CD14-positive monocyte (primary cell): ENCODE measurements at regions not wholly inside any gene's neighbourhood (a gene's known extent, or its start where the extent isn't known, plus 50 kb on each side); places are given as distances from the start of the nearest gene placed in this dataset.

ENCODE experiments used
- DNase-seq, 3 donors: peaks; one replicate each; pipeline ENCODE4 v3.0.0-alpha.2; 2011 to 2022
- H2AFZ ChIP-seq: 2 replicates; pipeline ENCODE4 v1.6.0; 2012; ENCODE audit warnings: mild to moderate bottlenecking, low read depth, low read length, inconsistent platforms; ENCODE audit not compliant: insufficient read depth, poor library complexity, severe bottlenecking
- H3K27ac ChIP-seq, 2 donors: 1 replicate in 1 of 2; 2 replicates in 1 of 2; pipeline ENCODE4 v1.5.1; 2012 to 2013; ENCODE audit warnings: low read length in 2 of 2, control low read depth in 1 of 2, inconsistent platforms in 1 of 2, low read depth in 1 of 2, mild to moderate bottlenecking in 1 of 2
- H3K27me3 ChIP-seq, 2 donors: one replicate each; pipeline versions ENCODE4 v1.6.0 to v1.6.1; 2011 to 2013; ENCODE audit warnings: low read length in 2 of 2; ENCODE audit not compliant: control insufficient read depth in 2 of 2, insufficient read depth in 2 of 2
- H3K36me3 ChIP-seq, 2 donors: replicated peaks in 1 of 2; 1 replicate in 1 of 2; 2 replicates in 1 of 2; pipeline versions ENCODE4 v1.5.1 to v1.6.1; 2012 to 2013; ENCODE audit warnings: low read length in 2 of 2, control low read depth in 1 of 2, inconsistent platforms in 1 of 2, mild to moderate bottlenecking in 1 of 2; ENCODE audit not compliant: insufficient read depth in 2 of 2, control insufficient read depth in 1 of 2
- H3K4me1 ChIP-seq, 2 donors: 1 replicate in 1 of 2; 2 replicates in 1 of 2; pipeline versions ENCODE4 v1.5.1 to v1.6.1; 2012 to 2013; ENCODE audit warnings: low read length in 2 of 2, control low read depth in 1 of 2, inconsistent platforms in 1 of 2, mild to moderate bottlenecking in 1 of 2, moderate library complexity in 1 of 2; ENCODE audit not compliant: insufficient read depth in 2 of 2, control insufficient read depth in 1 of 2
- H3K4me2 ChIP-seq: replicated peaks from 2 replicates; pipeline ENCODE3; 2012; ENCODE audit warnings: low read length, moderate library complexity, mild to moderate bottlenecking; ENCODE audit not compliant: poor library complexity, severe bottlenecking; ENCODE audit errors: extremely low read depth
- H3K4me3 ChIP-seq, 3 experiments: fragments of 200-600 bp in 1 of 3; sonication (generic) in 1 of 3; replicated peaks in 1 of 3; 1 replicate in 2 of 3; 2 replicates in 1 of 3; pipeline ENCODE4 v1.5.1; 2011 to 2013; ENCODE audit warnings: low read length in 3 of 3, mild to moderate bottlenecking in 3 of 3, control low read depth in 2 of 3, low read depth in 2 of 3, inconsistent platforms in 1 of 3, moderate library complexity in 1 of 3
- H3K79me2 ChIP-seq: 2 replicates; pipeline ENCODE4 v1.6.0; 2012; ENCODE audit warnings: mild to moderate bottlenecking, control low read depth, inconsistent platforms, low read length, moderate library complexity; ENCODE audit not compliant: insufficient read depth
- H3K9ac ChIP-seq: 2 replicates; pipeline ENCODE4 v1.6.0; 2017; ENCODE audit warnings: low read length, mild to moderate bottlenecking; ENCODE audit not compliant: insufficient read depth, poor library complexity, severe bottlenecking
- H3K9me3 ChIP-seq, 2 donors: replicated peaks in 1 of 2; 1 replicate in 1 of 2; 2 replicates in 1 of 2; pipeline versions ENCODE4 v1.5.1 to v1.6.1; 2012 to 2013; ENCODE audit warnings: low read length in 2 of 2, control low read depth in 1 of 2; ENCODE audit not compliant: control insufficient read depth in 1 of 2, insufficient read depth in 1 of 2
- H4K20me1 ChIP-seq: 2 replicates; pipeline ENCODE4 v1.6.0; 2012; ENCODE audit warnings: mild to moderate bottlenecking, low read length, control low read depth, moderate library complexity; ENCODE audit not compliant: insufficient read depth
- H3K27ac Mint-ChIP-seq, 7 donors: one replicate each; pipeline ENCODE4 v1.8.0; 2020; ENCODE audit warnings: mild to moderate bottlenecking in 7 of 7, mixed read lengths in 7 of 7, moderate library complexity in 6 of 7, inconsistent platforms in 2 of 7
- H3K27me3 Mint-ChIP-seq, 3 donors: one replicate each; pipeline ENCODE4 v1.8.0; 2021 to 2022; ENCODE audit warnings: low read depth in 3 of 3, mild to moderate bottlenecking in 3 of 3, mixed read lengths in 3 of 3, moderate library complexity in 3 of 3, inconsistent platforms in 1 of 3
- H3K36me3 Mint-ChIP-seq, 2 donors: one replicate each; pipeline ENCODE4 v1.8.0; 2020; ENCODE audit warnings: mixed read lengths in 2 of 2, inconsistent platforms in 1 of 2, mild to moderate bottlenecking in 1 of 2
- H3K4me1 Mint-ChIP-seq: one replicate; pipeline ENCODE4 v1.8.0; 2020; ENCODE audit warnings: mild to moderate bottlenecking, mixed read lengths
- H3K4me3 Mint-ChIP-seq, 2 donors: one replicate each; pipeline ENCODE4 v1.8.0; 2020; ENCODE audit warnings: mild to moderate bottlenecking in 2 of 2, mixed read lengths in 2 of 2, moderate library complexity in 1 of 2
- H3K9me3 Mint-ChIP-seq, 7 donors: one replicate each; pipeline ENCODE4 v1.8.0; 2020 to 2022; ENCODE audit warnings: mixed read lengths in 7 of 7, mild to moderate bottlenecking in 6 of 7, moderate library complexity in 6 of 7, inconsistent platforms in 2 of 7
- CTCF ChIP-seq: fragments of 200-600 bp; IDR thresholded peaks from one replicate; pipeline ENCODE4 v1.8.0; 2022; ENCODE audit warnings: antibody characterized with exemption, mild to moderate bottlenecking
- WGBS: methylation state at CpG from one replicate; pipeline ENCODE4 v1.1.5; 2013; ENCODE audit warnings: missing lambda C conversion rate; ENCODE audit not compliant: insufficient coverage; 5-methylcytosine and 5-hydroxymethylcytosine counted together
- intact Hi-C, 2 donors: fragments of 100-400 bp; cut with micrococcal nuclease; formaldehyde crosslinking; loops; one replicate each; pipeline versions ENCODE4 v1.15.0 to v1.15.1; 2023

- peaks cover 1 to 8% (median 5%) of the 10 kb centered on the region in 7 donors for H3K9me3 Mint-ChIP-seq
- Histone ChIP-seq H3K4me1 (no peaks in the 10 kb centered on the region), H2AFZ (no peak overlapping the region), H3K27me3 (no peaks in the 10 kb centered on the region), H3K9me3 (peaks cover 7 to 15% of the 10 kb centered on the region in 2 donors), H3K79me2 (no peaks in the 10 kb centered on the region), H4K20me1 (no peaks in the 10 kb centered on the region), H3K27ac (no peak overlapping the region), H3K4me2 (no peak overlapping the region), H3K36me3 (no peaks in the 10 kb centered on the region), H3K4me3 (no peak overlapping the region), H3K9ac (no peak overlapping the region)
- no CpG with 5 or more reads among the region's 1 CpG for WGBS
- no peak for DNase-seq
- H3K27ac Mint-ChIP-seq: no peak overlapping the region
- H3K4me3 Mint-ChIP-seq: no peak overlapping the region
- H3K4me1 Mint-ChIP-seq: no peaks in the 10 kb centered on the region
- intact Hi-C loops: no loop called here
- no peak for TF ChIP-seq CTCF
- no peaks in the 10 kb centered on the region for H3K36me3 Mint-ChIP-seq
- peaks cover 0 to 1% (median 0%) of the 10 kb centered on the region in 3 donors for H3K27me3 Mint-ChIP-seq
Observed at GRCh38 chr12:71356569-71356968, 83.0 kb upstream of the LGR5 start.

DNA sequence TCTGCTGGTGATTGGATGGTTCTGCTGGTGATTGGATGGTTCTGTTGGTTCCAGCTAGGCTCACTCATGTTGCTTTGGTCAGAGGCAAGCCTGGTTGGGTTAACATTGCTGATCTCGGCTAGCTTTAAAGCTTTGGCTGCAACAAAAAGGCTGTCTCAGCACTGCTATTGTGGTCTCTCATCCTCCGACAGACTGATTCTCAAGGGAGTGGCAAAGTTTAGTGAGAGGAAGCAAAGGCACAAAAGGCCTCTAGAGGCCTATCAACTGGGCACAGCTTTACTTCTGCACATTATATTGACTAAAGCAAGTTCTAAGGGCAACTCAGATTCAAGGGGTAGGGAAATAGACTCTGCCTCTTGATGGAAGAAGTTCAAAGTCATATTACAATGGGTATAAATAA, 84.7 kb upstream of the LGR5 start:
- intact Hi-C loops: no loop called here
- no peaks in the 10 kb centered on the region for H3K4me1 Mint-ChIP-seq
- Histone ChIP-seq H3K27ac (no peak overlapping the region), H3K27me3 (no peaks in the 10 kb centered on the region), H3K4me2 (no peak overlapping the region), H2AFZ (no peak overlapping the region), H3K36me3 (no peaks in the 10 kb centered on the region), H3K4me1 (no peaks in the 10 kb centered on the region), H3K79me2 (no peaks in the 10 kb centered on the region), H3K4me3 (no peak overlapping the region), H4K20me1 (no peaks in the 10 kb centered on the region), H3K9me3 (peaks cover 7 to 15% of the 10 kb centered on the region in 2 donors), H3K9ac (no peak overlapping the region)
- no peak overlapping the region for H3K4me3 Mint-ChIP-seq
- WGBS: 67% methylated on average over 1 of the region's 2 CpGs
- DNase-seq: no peak
- H3K36me3 Mint-ChIP-seq: no peaks in the 10 kb centered on the region
- H3K27me3 Mint-ChIP-seq: peaks cover 0 to 1% (median 0%) of the 10 kb centered on the region in 3 donors
- H3K27ac Mint-ChIP-seq: no peak overlapping the region
- peaks cover 0 to 8% (median 4%) of the 10 kb centered on the region in 7 donors for H3K9me3 Mint-ChIP-seq
- TF ChIP-seq CTCF: no peak
